Mammary epithelial cell (primary cell): ENCODE measurements at regions not wholly inside any gene's neighbourhood (a gene's known extent, or its start where the extent isn't known, plus 50 kb on each side); places are given as distances from the start of the nearest gene placed in this dataset.

ENCODE experiments used
- EZH2 ChIP-seq: IDR thresholded peaks from 2 replicates; pipeline ENCODE4 v1.6.1; 2012; ENCODE audit warnings: low read length, inconsistent platforms, borderline replicate concordance
- TF ChIP-seq, protein P1 (sequence below), 2 donors: IDR thresholded peaks in 1 of 2; conservative IDR thresholded peaks in 1 of 2; 2 replicates each; pipeline ENCODE4 v1.5.1; 2011 to 2012; ENCODE audit warnings: inconsistent platforms in 2 of 2, low read length in 2 of 2, mild to moderate bottlenecking in 2 of 2, control low read depth in 1 of 2, low read depth in 1 of 2; ENCODE audit not compliant: insufficient read depth in 1 of 2; ENCODE audit errors: extremely low read depth in 1 of 2

DNA sequence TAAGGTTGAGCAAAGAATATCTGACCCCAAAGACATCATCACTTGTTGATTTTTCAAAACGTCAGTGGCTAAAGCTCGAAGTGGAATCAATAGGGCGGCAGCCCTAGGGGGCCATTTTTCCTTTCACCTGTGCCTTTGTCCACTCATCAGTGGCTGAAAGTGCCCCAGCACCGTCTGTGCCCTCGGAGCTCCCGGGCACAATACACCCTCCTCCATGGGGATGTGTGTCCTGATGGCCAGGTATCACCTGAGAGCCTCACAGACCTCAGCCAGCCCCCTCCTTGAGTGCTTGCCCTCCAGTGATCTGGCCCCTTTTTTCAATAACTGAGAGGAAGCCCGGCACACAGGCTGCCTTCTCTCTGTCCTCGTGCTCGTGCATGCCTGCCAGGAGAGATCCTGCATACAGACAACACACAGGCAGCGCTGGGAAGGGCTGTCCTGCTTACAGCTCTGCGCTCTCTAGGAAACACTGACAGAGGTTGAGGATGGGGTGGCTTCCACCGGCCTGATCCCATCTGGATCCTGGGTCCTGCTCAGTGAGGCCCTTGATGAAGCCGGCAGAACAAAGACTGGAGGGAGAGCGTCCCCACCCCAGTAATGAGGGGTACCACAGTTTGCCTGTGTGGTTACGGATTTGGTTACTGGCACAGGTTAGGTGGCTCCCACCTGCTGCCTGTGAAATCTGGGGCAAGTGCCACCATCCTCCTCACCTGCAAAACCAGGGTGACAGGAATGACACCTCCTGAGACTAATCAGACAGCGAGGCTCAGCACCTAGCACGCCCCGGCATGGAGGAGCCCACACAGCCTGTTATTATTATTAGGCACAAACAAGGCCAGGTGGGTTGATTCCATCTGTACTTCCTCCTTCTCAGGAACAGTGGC lies 197.5 kb upstream of the RAB6C start:
- TF ChIP-seq, protein P1, sequence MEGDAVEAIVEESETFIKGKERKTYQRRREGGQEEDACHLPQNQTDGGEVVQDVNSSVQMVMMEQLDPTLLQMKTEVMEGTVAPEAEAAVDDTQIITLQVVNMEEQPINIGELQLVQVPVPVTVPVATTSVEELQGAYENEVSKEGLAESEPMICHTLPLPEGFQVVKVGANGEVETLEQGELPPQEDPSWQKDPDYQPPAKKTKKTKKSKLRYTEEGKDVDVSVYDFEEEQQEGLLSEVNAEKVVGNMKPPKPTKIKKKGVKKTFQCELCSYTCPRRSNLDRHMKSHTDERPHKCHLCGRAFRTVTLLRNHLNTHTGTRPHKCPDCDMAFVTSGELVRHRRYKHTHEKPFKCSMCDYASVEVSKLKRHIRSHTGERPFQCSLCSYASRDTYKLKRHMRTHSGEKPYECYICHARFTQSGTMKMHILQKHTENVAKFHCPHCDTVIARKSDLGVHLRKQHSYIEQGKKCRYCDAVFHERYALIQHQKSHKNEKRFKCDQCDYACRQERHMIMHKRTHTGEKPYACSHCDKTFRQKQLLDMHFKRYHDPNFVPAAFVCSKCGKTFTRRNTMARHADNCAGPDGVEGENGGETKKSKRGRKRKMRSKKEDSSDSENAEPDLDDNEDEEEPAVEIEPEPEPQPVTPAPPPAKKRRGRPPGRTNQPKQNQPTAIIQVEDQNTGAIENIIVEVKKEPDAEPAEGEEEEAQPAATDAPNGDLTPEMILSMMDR (conservative IDR thresholded peaks at IDR 0.05 in 1 of 2, IDR thresholded peaks at IDR 0.05 in 1 of 2; ENCODE audit: extremely low read depth in 1 of 2, insufficient read depth in 1 of 2, low read depth in 1 of 2, low read length in 2 of 2) = no peak
- no peak for TF ChIP-seq EZH2
